Adrenal gland (tissue), 9 donors: ENCODE measurements at regions not wholly inside any gene's neighbourhood (a gene's known extent, or its start where the extent isn't known, plus 50 kb on each side); places are given as distances from the start of the nearest gene placed in this dataset.
"Not testable (repeated sequence)": the region's sequence is repeated elsewhere in the genome, so short reads cannot be mapped to it uniquely, and the experiment has no call there.

Source experiments
- DNase-seq, 7 donors: peaks; one replicate each; pipeline ENCODE4 v3.0.0-alpha.2; 2019 to 2020
- H3K27ac ChIP-seq, 5 donors: fragments of 200-600 bp; sonication (generic) in 4 of 5; 1 replicate in 3 of 5; 2 replicates in 2 of 5; pipeline versions ENCODE4 v1.5.1 to v1.8.0; 2016 to 2020; ENCODE audit warnings: mild to moderate bottlenecking in 1 of 5
- H3K27me3 ChIP-seq: fragments of 200-600 bp; 2 replicates; pipeline ENCODE4 v1.8.0; 2021
- H3K36me3 ChIP-seq, 2 donors: fragments of 200-600 bp; replicated peaks in 1 of 2; 1 replicate in 1 of 2; 2 replicates in 1 of 2; pipeline versions ENCODE4 v1.5.1 to v1.8.0; 2018 to 2022
- H3K4me1 ChIP-seq, 2 donors: fragments of 200-600 bp; replicated peaks in 1 of 2; 1 replicate in 1 of 2; 2 replicates in 1 of 2; pipeline versions ENCODE4 v1.5.1 to v1.8.0; 2018 to 2021
- H3K4me3 ChIP-seq, 4 donors: fragments of 200-600 bp; sonication (generic) in 3 of 4; one replicate each; pipeline ENCODE4 v1.5.1; 2016 to 2018
- H3K9me3 ChIP-seq, 3 donors: fragments of 200-600 bp; sonication (generic) in 1 of 3; replicated peaks in 1 of 3; 1 replicate in 2 of 3; 2 replicates in 1 of 3; pipeline versions ENCODE4 v1.5.1 to v1.8.0; 2016 to 2021
- CTCF ChIP-seq, 6 experiments: fragments of 450-650 bp in 4 of 6; fragments of 200-600 bp in 2 of 6; sonication (generic) in 1 of 6; IDR thresholded peaks; 1 replicate in 5 of 6; 2 replicates in 1 of 6; pipeline versions ENCODE4 v1.5.1 to v1.8.0; 2016 to 2021; ENCODE audit warnings: antibody characterized with exemption in 6 of 6, mild to moderate bottlenecking in 2 of 6, moderate library complexity in 1 of 6
- POLR2A ChIP-seq, 2 donors: fragments of 450-650 bp; IDR thresholded peaks; one replicate each; pipeline ENCODE4 v1.6.1; 2017; ENCODE audit warnings: antibody characterized with exemption in 2 of 2, mild to moderate bottlenecking in 2 of 2, moderate library complexity in 1 of 2
- WGBS, 4 donors: extraction: QIAGEN DNeasy Blood & Tissue Kit in 2 of 4; methylation state at CpG; one replicate each; pipeline versions ENCODE4 v1.1.5 to v1.1.7; 2013 to 2017; 5-methylcytosine and 5-hydroxymethylcytosine counted together
- intact Hi-C, 2 donors: fragments of 100-400 bp; cut with DNase I; formaldehyde crosslinking; loops; one replicate each; pipeline versions ENCODE4 v1.14.1 to v1.15.0; 2022 to 2023
- donor health status: healthy with polysubstance abuse.
- donor health status: Bipolar disorder and iron deficiency.
- donor health status: DM: yes; HTN: yes; CAD: no.
- donor health status: DM: no; HTN: no; CAD: no.
- donor health status: DM: no; HTN: no; CAD: no.

GRCh38 chr1:4224684-4225467 is 324.8 kb upstream of the C1orf174 start:
- DNase-seq = no peak
- WGBS, 4 donors = 72 to 80% (median 76%) methylated on average over 16 to 18 of the region's 18 CpGs
- Histone ChIP-seq H3K27ac (no peak overlapping the region), H3K4me1 (no peaks in the 10 kb centered on the region), H3K9me3 (no peaks in the 10 kb centered on the region), H3K4me3 (no peak overlapping the region), H3K27me3 (no peaks in the 10 kb centered on the region), H3K36me3 (no peaks in the 10 kb centered on the region)
- intact Hi-C loops = no loop called here
- TF ChIP-seq POLR2A (IDR thresholded peaks at IDR 0.05) (no peak), CTCF (IDR thresholded peaks at IDR 0.05) (no peak)

- H3K4me3 ChIP-seq = no peak overlapping the region
- intact Hi-C loops = no loop called here
- no peaks in the 10 kb centered on the region for H3K4me1 ChIP-seq
- no peak for DNase-seq
- 70 to 76% (median 73%) methylated on average over 14 to 15 of the region's 15 CpGs for WGBS, 4 donors
- H3K36me3 ChIP-seq = no peaks in the 10 kb centered on the region
- no peaks in the 10 kb centered on the region for H3K9me3 ChIP-seq
- no peak overlapping the region for H3K27ac ChIP-seq
- no peaks in the 10 kb centered on the region for H3K27me3 ChIP-seq
- TF ChIP-seq CTCF (IDR thresholded peaks at IDR 0.05) = no peak
- no peak for TF ChIP-seq POLR2A (IDR thresholded peaks at IDR 0.05)
Observed at GRCh38 chr1:4227986-4228385, 327.9 kb upstream of the C1orf174 start.

GRCh38 chr1:4253935-4254334 is 353.9 kb upstream of the C1orf174 start:
- no peak overlapping the region for H3K4me3 ChIP-seq
- no peaks in the 10 kb centered on the region for H3K4me1 ChIP-seq
- TF ChIP-seq POLR2A (IDR thresholded peaks at IDR 0.05) (no peak), CTCF (IDR thresholded peaks at IDR 0.05) (no peak)
- 46 to 73% (median 58%) methylated on average over 4 of the region's 4 CpGs for WGBS, 4 donors
- DNase-seq = no peak
- no peak overlapping the region for H3K27ac ChIP-seq
- intact Hi-C loops = no loop called here
- peaks cover 0 to 12% (median 0%) of the 10 kb centered on the region in 3 donors for H3K9me3 ChIP-seq
- no peaks in the 10 kb centered on the region for H3K36me3 ChIP-seq
- peaks cover 7% of the 10 kb centered on the region for H3K27me3 ChIP-seq

GRCh38 chr1:4256351-4256750 is 356.3 kb upstream of the C1orf174 start:
- H3K27me3 ChIP-seq = peaks cover 7% of the 10 kb centered on the region
- no peak for DNase-seq
- TF ChIP-seq CTCF (IDR thresholded peaks at IDR 0.05) (no peak), POLR2A (IDR thresholded peaks at IDR 0.05) (no peak)
- intact Hi-C loops = no loop called here
- WGBS, 4 donors = 68 to 76% (median 73%) methylated on average over 3 to 4 of the region's 4 CpGs
- H3K36me3 ChIP-seq = no peaks in the 10 kb centered on the region
- H3K9me3 ChIP-seq = peaks cover 0 to 12% (median 0%) of the 10 kb centered on the region in 3 donors
- no peak overlapping the region for H3K27ac ChIP-seq
- H3K4me1 ChIP-seq = no peaks in the 10 kb centered on the region
- no peak overlapping the region for H3K4me3 ChIP-seq

GRCh38 chr1:4258146-4258777 is 358.2 kb upstream of the C1orf174 start:
- H3K36me3 ChIP-seq, H3K4me1 ChIP-seq, DNase-seq, H3K27ac ChIP-seq, intact Hi-C loops, H3K4me3 ChIP-seq, H3K27me3 ChIP-seq: not testable (repeated sequence)
- H3K9me3 ChIP-seq = peaks cover 0 to 12% (median 0%) of the 10 kb centered on the region in 3 donors
- whole genome bisulfite sequencing, 4 donors = 83 to 88% methylated on average over 2 of the region's 2 CpGs; no CpG with 5 or more reads in 2 of the 4 donors
